Muscle layer of colon (tissue), 2 donors: ENCODE measurements at regions not wholly inside any gene's neighbourhood (a gene's known extent, or its start where the extent isn't known, plus 50 kb on each side); places are given as distances from the start of the nearest gene placed in this dataset.
"Not testable (repeated sequence)": the region's sequence is repeated elsewhere in the genome, so short reads cannot be mapped to it uniquely, and the experiment has no call there.

Experiments
- H3K27ac ChIP-seq: one replicate; pipeline ENCODE4 v1.7.0; 2013; ENCODE audit warnings: low read depth, mild to moderate bottlenecking, low read length, moderate library complexity
- H3K27me3 ChIP-seq, 2 donors: one replicate each; pipeline ENCODE4 v1.7.0; 2013; ENCODE audit warnings: low read length in 2 of 2, mild to moderate bottlenecking in 2 of 2; ENCODE audit not compliant: insufficient read depth in 2 of 2, control insufficient read depth in 1 of 2
- H3K36me3 ChIP-seq: one replicate; pipeline ENCODE4 v1.7.0; 2013; ENCODE audit warnings: mild to moderate bottlenecking, low read length; ENCODE audit not compliant: insufficient read depth
- H3K4me1 ChIP-seq: one replicate; pipeline ENCODE4 v1.7.0; 2013; ENCODE audit warnings: mild to moderate bottlenecking, low read length; ENCODE audit not compliant: insufficient read depth
- H3K4me3 ChIP-seq, 2 donors: one replicate each; pipeline ENCODE4 v1.7.0; 2013; ENCODE audit warnings: low read length in 2 of 2, low read depth in 1 of 2, mild to moderate bottlenecking in 1 of 2, moderate library complexity in 1 of 2
- H3K9ac ChIP-seq: one replicate; pipeline ENCODE4 v1.7.0; 2013; ENCODE audit warnings: low read length
- H3K9me3 ChIP-seq: one replicate; pipeline ENCODE4 v1.7.0; 2013; ENCODE audit warnings: mild to moderate bottlenecking, low read length
- donor health status: abdominal sarcoma.
- donor health status: Adenocarcinoma of cecum.

DNA sequence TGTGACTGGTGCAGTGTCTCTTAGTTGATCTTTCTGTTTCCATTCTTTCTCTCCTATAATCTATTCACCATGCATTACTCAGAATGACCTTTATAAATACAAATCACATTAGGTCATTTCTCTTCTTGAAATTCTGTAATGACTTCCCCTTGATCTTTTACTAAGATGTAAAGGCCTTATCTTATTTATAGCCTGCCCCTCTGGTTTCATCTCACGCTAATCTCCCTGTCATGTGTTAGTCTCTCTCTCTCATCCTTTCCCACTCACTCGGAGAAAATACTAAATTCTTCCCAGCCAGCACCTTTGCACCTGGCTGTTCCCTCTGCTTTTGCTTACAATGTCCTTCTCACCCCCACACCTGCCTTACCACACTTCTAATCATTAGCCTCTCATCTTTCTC lies 530.8 kb downstream of the ADCYAP1 start:
- no peak overlapping the region for H3K4me3 ChIP-seq
- no peaks in the 10 kb centered on the region for H3K27me3 ChIP-seq
- no peaks in the 10 kb centered on the region for H3K4me1 ChIP-seq
- H3K9ac ChIP-seq, result no peak overlapping the region
- no peaks in the 10 kb centered on the region for H3K36me3 ChIP-seq
- H3K27ac ChIP-seq, result no peak overlapping the region
- no peaks in the 10 kb centered on the region for H3K9me3 ChIP-seq

DNA sequence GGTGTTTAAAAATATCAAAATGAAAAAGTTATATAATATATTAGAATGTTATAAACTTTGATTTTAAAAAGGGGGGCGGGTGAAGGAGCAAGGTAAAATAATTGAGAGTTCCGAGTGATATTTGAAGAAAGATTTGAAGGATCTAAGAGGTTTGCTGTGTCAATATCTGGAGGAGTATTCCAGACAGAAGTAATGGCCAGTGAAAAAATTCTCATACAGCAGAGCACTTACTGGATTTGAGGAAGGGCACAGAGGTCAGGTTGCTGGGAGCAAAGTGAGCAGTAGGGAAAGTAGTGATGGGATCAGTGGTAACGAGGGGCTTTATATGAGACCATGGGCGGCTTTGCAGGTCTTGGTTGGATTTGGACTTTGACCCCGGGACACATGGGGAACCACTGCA lies 531.5 kb downstream of the ADCYAP1 start:
- Histone ChIP-seq H3K9ac (no peak overlapping the region), H3K4me1 (no peaks in the 10 kb centered on the region), H3K36me3 (no peaks in the 10 kb centered on the region), H3K9me3 (no peaks in the 10 kb centered on the region), H3K27me3 (no peaks in the 10 kb centered on the region), H3K27ac (no peak overlapping the region), H3K4me3 (no peak overlapping the region)

DNA sequence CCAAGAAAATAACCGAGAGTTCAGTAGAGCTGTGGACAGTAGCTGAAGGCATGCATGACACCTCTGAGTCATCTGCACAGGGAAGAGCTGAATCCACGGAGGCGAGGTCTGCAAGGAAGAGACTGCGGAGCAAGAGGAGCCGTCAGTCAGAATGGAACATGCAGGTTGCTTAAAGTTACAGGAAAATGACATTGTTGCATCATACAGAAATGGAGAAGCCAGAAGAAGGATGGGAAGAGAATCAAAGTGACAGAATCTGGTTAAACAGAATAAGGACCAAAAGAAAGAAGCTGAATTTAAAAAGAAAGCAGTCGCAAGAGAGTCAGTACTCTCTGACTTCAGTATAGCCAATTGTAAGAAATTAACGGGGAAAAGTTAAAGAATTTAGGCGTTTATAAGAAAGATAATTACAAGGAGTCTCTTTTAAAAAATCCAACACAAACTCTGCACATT lies 533.8 kb downstream of the ADCYAP1 start:
- Histone ChIP-seq H3K4me3 (no peak overlapping the region), H3K36me3 (no peaks in the 10 kb centered on the region), H3K9me3 (no peaks in the 10 kb centered on the region), H3K27me3 (no peaks in the 10 kb centered on the region), H3K27ac (no peak overlapping the region), H3K4me1 (no peaks in the 10 kb centered on the region), H3K9ac (no peak overlapping the region)

DNA sequence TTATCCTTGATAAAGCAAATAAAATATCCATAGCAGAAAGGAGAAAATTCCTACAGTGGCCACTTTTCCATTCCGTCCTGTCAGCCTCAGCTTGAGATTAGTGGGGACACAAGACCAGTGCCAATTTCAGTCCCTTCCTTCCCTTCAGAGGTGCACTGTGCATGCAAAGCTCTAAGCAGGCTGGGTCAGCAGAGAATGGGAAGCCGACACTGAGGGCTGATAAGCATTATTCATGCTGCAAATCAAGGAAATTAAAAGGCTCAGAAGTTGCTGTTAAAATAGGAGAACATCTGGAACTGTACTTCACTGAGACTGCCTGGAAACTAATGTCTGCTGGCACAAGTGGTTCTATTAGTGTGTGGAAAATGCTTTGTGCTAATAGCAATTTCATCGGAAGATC lies 534.3 kb downstream of the ADCYAP1 start:
- H3K9ac ChIP-seq, result no peak overlapping the region
- no peaks in the 10 kb centered on the region for H3K4me1 ChIP-seq
- no peaks in the 10 kb centered on the region for H3K27me3 ChIP-seq
- H3K27ac ChIP-seq, result no peak overlapping the region
- no peaks in the 10 kb centered on the region for H3K36me3 ChIP-seq
- H3K9me3 ChIP-seq, result no peaks in the 10 kb centered on the region
- no peak overlapping the region for H3K4me3 ChIP-seq

DNA sequence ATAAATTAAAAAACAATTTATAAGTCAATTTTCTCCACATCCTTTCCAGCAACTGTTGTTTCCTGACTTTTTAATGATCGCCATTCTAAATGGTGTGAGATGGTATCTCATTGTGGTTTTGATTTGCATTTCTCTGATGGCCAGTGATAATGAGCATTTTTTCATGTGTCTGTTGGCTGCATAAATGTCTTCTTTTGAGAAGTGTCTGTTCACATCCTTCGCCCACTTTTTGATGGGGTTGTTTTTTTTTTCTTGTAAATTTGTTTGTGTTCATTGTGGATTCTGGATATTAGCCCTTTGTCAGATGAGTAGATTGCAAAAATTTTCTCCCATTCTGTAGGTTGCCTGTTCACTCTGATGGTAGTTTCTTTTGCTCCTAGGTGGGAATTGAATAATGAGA lies 539.4 kb downstream of the ADCYAP1 start:
- H3K27ac ChIP-seq, H3K36me3 ChIP-seq: not testable (repeated sequence)

DNA sequence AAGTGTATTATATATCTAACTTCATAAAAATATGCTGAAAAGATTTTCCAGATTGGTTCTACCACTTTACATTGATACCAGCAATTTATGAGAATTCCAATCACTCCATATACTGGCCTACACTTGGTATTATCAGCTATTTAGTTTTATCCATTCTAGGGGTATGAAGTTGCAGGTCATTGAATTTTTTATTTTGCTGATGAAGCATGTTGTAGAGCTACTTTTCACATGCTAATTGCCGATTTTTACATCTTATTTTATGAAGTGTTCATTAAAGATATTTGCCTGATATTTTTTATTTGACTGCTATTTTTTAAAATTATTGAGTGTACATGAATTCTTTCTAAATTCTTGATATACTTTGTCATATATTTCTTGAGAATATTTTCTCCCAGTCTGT lies 542.1 kb downstream of the ADCYAP1 start:
- no peaks in the 10 kb centered on the region for H3K36me3 ChIP-seq

More for the DNA sequence above, 539.4 kb downstream of the ADCYAP1 start:
- H3K4me3 ChIP-seq, H3K27me3 ChIP-seq, H3K4me1 ChIP-seq, H3K9me3 ChIP-seq, H3K9ac ChIP-seq: not testable (repeated sequence)

DNA sequence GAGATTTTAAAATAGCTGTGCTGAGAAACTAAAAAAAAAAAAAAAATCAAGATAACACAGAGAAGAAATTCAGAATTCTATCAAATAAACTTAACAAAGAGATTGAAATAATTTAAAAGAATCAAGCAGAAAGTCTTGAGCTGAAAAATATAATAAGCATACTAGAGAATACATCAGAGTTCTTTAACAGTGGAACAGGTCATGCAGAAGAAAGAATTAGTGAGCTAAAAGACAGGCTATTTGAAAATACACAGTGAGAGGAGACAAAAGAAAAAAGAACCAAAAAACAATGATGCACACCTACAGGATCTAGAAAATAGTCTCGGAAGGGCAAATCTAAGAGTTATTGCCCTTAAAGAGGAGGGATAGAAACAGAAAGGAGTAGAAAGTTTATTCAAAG lies 548.1 kb downstream of the ADCYAP1 start:
- Histone ChIP-seq H3K4me3 (no peak overlapping the region), H3K27ac (no peak overlapping the region), H3K27me3 (no peaks in the 10 kb centered on the region), H3K9ac (no peak overlapping the region), H3K4me1 (no peaks in the 10 kb centered on the region), H3K36me3 (no peaks in the 10 kb centered on the region), H3K9me3 (no peaks in the 10 kb centered on the region)

More for the DNA sequence above, 542.1 kb downstream of the ADCYAP1 start:
- Histone ChIP-seq H3K27ac (no peak overlapping the region), H3K4me1 (no peaks in the 10 kb centered on the region), H3K9me3 (no peaks in the 10 kb centered on the region), H3K9ac (no peak overlapping the region), H3K27me3 (no peaks in the 10 kb centered on the region), H3K4me3 (no peak overlapping the region)

DNA sequence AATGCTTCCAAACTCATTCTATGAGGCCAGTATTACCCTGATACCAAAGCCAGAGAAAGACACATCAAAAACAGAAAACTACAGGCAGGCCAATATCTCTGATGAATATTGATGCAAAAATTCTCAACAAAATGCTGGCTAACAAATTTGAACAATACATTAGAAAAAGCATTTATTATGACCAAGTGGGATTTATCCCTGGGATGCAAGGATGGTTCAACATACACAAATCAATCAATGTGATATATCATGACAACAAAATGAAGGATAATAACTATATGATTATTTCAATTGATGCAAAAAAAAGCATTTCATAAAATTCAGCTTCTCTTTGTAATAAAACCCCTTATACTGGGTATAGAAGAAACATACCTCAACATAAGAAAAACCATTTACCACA lies 550.9 kb downstream of the ADCYAP1 start:
- Histone ChIP-seq H3K36me3 (no peaks in the 10 kb centered on the region), H3K9me3 (no peaks in the 10 kb centered on the region), H3K4me3 (no peak overlapping the region), H3K4me1 (no peaks in the 10 kb centered on the region), H3K27me3 (no peaks in the 10 kb centered on the region), H3K27ac (no peak overlapping the region), H3K9ac (no peak overlapping the region)

DNA sequence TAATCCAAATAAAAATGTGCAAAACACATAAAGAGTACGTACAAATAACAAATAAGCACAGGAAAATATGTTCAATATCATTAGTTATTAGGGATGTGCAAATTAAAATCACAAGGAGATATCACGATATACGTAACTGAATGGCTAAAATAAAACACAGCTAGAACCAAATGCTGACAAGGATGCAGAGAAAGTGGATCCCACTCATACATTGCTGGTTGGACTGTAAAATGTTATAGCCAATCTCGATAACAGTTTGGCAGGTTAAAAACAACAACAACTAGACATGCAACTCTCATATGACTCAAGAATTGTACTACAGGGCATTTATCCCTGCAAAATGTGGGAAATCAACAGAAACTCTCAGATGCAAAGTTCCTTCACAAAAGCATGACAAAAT lies 553.9 kb downstream of the ADCYAP1 start:
- no peak overlapping the region for H3K9ac ChIP-seq
- no peak overlapping the region for H3K27ac ChIP-seq
- H3K4me3 ChIP-seq, result no peak overlapping the region
- H3K36me3 ChIP-seq, result no peaks in the 10 kb centered on the region
- no peaks in the 10 kb centered on the region for H3K4me1 ChIP-seq
- H3K9me3 ChIP-seq, result no peaks in the 10 kb centered on the region
- no peaks in the 10 kb centered on the region for H3K27me3 ChIP-seq

DNA sequence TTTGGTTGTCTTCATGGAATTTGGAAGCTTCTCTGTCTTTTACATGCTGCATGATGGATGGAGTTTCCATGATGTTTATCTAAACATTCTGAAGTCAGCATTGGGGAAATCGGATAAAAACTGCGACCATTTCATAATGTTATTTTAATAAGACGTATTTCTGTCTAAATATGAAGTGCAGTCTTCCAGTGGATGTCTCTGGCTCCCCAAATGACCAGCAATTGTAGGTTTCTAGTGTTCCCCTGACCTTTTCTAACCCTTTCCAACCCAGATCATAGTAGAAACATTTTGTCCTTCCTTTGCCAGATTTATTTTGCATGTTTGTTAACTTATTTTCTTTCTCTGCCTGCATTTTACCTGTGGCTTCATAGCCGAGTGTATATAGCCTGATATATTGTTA lies 559.3 kb downstream of the ADCYAP1 start:
- H3K27ac ChIP-seq, result no peak overlapping the region
- H3K36me3 ChIP-seq, result no peaks in the 10 kb centered on the region
- H3K27me3 ChIP-seq, result no peaks in the 10 kb centered on the region
- no peak overlapping the region for H3K9ac ChIP-seq
- no peaks in the 10 kb centered on the region for H3K4me1 ChIP-seq
- no peaks in the 10 kb centered on the region for H3K9me3 ChIP-seq
- no peak overlapping the region for H3K4me3 ChIP-seq

DNA sequence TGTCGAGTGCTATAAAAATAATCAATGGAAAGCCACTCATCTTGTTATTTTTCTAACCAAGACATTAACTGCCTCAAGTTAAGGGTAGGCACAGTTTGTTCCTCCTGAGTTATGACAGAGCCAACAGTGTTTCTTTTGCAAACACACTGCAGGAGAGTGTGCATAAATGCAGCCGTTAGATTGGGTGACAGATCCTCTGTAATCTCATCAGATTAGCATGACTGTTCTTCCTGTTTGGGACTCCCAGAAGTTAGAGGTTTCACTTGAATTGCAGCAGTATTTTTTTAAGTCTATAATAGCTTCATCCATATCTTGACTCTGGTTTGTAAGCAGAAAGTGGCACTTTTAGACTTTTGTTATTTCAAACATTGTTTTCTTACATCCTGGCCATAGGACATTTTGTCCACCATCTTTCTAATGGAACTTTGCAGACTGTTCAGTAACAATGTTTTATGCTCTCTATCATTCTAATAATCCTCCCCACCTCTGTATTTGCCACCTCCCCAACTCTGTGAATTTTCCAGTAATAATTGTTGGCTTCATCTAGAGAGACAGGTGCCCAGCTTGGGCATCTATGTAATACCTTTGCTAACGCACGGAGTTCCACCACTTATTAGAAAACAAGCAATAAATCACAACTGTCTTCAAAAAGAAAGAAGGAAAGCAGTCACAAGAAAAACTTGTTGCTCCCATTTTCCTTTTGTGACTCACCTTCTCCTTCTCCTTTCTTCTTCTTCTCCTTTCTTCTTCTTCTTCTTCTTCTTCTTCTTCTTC lies 560.0 kb downstream of the ADCYAP1 start:
- H3K4me1 ChIP-seq, result no peaks in the 10 kb centered on the region
- no peaks in the 10 kb centered on the region for H3K9me3 ChIP-seq
- H3K9ac ChIP-seq, result no peak overlapping the region
- H3K27ac ChIP-seq, result no peak overlapping the region
- H3K36me3 ChIP-seq, result no peaks in the 10 kb centered on the region
- no peaks in the 10 kb centered on the region for H3K27me3 ChIP-seq
- H3K4me3 ChIP-seq, result no peak overlapping the region

DNA sequence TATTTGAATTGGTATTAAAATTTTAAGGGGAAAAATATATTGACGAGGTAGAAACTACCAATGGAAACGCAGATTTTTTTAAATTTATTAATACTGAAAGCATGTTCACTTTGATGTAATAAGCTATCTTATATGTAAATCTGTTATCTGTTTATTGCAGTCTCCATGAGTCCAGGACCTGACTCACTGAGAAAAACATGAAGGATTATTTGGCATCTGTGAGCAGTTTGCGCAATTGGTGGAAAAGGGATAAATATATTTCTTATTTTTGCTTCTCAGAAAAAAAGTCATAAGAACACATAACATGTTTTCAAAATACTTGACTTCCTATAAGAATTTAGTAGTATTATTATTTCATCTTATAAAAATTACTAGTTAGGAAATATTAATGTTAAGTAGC lies 561.4 kb downstream of the ADCYAP1 start:
- no peaks in the 10 kb centered on the region for H3K27me3 ChIP-seq
- no peak overlapping the region for H3K9ac ChIP-seq
- H3K27ac ChIP-seq, result no peak overlapping the region
- no peaks in the 10 kb centered on the region for H3K4me1 ChIP-seq
- H3K36me3 ChIP-seq, result no peaks in the 10 kb centered on the region
- no peak overlapping the region for H3K4me3 ChIP-seq
- H3K9me3 ChIP-seq, result no peaks in the 10 kb centered on the region
